PFSK-1 (cell line): ENCODE measurements at regions not wholly inside any gene's neighbourhood (a gene's known extent, or its start where the extent isn't known, plus 50 kb on each side); places are given as distances from the start of the nearest gene placed in this dataset.

ENCODE experiments used
- FOXP2 ChIP-seq: optimal IDR thresholded peaks from 2 replicates; pipeline ENCODE3; 2011; ENCODE audit warnings: borderline replicate concordance, control low read depth, inconsistent platforms; ENCODE audit not compliant: insufficient read depth; ENCODE audit errors: extremely low read length, extremely low read depth
- POLR2AphosphoS5 ChIP-seq: IDR thresholded peaks from 2 replicates; pipeline ENCODE4 v1.6.1; 2012; ENCODE audit warnings: low read depth, mild to moderate bottlenecking, control low read depth, low read length, moderate library complexity
- SIN3A ChIP-seq: IDR thresholded peaks from 2 replicates; pipeline ENCODE4 v1.6.1; 2012; ENCODE audit warnings: mild to moderate bottlenecking, low read length, moderate library complexity, borderline replicate concordance; ENCODE audit not compliant: insufficient read depth
- TAF1 ChIP-seq: IDR thresholded peaks from 2 replicates; pipeline ENCODE4 v1.6.1; 2012; ENCODE audit warnings: low read length, control low read depth, borderline replicate concordance; ENCODE audit not compliant: insufficient read depth
- TF ChIP-seq, protein P1 (sequence below), 2 experiments: IDR thresholded peaks; 2 replicates each; pipeline versions ENCODE4 v1.6.1 to v1.8.0; 2011 to 2012; ENCODE audit warnings: low read depth in 2 of 2, low read length in 2 of 2, control low read depth in 1 of 2, inconsistent platforms in 1 of 2, mild to moderate bottlenecking in 1 of 2, moderate library complexity in 1 of 2; ENCODE audit not compliant: insufficient read depth in 1 of 2

DNA sequence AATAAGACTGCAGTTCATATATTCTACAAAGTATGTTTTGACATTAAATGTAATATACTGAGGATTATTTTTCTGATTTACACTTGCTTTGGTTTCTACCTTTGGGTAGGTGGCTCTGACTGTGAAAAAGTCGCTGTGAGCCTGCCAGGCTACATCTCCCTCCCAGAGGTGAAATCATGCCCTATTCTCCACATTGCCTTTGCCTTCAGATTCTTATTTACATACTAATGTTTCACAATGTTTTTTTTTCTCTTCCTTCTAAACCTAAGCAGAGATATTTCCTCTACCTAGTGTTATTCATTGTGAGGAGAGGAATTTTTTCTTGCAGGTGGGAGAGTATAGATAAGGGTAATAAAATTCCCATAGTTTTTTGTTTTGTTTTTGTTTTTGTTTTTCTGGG is 111.5 kb upstream of the ANTXRL start:
- TF ChIP-seq, protein P1, sequence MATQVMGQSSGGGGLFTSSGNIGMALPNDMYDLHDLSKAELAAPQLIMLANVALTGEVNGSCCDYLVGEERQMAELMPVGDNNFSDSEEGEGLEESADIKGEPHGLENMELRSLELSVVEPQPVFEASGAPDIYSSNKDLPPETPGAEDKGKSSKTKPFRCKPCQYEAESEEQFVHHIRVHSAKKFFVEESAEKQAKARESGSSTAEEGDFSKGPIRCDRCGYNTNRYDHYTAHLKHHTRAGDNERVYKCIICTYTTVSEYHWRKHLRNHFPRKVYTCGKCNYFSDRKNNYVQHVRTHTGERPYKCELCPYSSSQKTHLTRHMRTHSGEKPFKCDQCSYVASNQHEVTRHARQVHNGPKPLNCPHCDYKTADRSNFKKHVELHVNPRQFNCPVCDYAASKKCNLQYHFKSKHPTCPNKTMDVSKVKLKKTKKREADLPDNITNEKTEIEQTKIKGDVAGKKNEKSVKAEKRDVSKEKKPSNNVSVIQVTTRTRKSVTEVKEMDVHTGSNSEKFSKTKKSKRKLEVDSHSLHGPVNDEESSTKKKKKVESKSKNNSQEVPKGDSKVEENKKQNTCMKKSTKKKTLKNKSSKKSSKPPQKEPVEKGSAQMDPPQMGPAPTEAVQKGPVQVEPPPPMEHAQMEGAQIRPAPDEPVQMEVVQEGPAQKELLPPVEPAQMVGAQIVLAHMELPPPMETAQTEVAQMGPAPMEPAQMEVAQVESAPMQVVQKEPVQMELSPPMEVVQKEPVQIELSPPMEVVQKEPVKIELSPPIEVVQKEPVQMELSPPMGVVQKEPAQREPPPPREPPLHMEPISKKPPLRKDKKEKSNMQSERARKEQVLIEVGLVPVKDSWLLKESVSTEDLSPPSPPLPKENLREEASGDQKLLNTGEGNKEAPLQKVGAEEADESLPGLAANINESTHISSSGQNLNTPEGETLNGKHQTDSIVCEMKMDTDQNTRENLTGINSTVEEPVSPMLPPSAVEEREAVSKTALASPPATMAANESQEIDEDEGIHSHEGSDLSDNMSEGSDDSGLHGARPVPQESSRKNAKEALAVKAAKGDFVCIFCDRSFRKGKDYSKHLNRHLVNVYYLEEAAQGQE (IDR thresholded peaks at IDR 0.05; ENCODE audit: insufficient read depth in 1 of 2, low read depth in 2 of 2, low read length in 2 of 2): no peak
- TF ChIP-seq TAF1: no peak
- no peak for TF ChIP-seq FOXP2
- TF ChIP-seq SIN3A: no peak

DNA sequence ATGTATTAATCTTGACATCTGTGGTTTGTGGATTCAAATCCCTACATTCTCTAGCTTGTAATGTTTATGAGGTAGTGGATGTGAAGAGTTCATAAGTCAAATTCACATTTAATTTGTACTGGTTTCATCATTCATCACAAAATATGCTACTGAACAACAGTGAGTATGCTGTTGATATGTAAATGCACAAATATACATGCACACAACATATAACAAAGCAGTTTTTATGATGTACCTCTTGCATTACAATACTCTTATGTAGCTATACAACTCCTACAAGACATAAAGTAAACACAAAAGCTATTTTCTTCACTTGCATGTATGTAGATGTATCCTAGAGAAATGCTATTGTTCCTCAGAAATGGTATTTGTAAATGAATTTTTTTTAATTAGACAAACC is 111.0 kb upstream of the ANTXRL start:
- TF ChIP-seq POLR2AphosphoS5 (no peak), TAF1 (no peak), SIN3A (no peak), FOXP2 (no peak)
- TF ChIP-seq, protein P1 (IDR thresholded peaks at IDR 0.05; ENCODE audit: insufficient read depth in 1 of 2, low read depth in 2 of 2, low read length in 2 of 2): no peak

DNA sequence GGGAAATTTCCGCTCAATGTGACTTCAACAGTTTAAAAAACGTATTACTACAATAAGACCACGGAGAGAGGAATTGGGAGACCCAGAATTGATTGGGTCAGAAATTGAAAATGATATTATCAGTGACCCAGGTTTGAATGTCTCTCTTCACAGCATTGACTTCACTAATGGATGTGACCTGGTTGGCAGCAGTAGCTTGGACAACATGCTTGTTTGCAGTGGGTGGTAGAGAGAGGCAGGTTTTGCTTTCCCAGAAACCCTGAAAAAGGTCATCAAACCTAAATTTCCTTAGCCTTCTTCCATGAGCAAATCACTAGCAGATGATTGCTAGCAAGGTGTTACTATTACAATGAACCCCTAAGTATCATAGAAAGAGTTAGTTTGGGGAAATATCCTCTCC is 89.7 kb upstream of the ANTXRL start:
- TF ChIP-seq FOXP2 (no peak), SIN3A (no peak), TAF1 (no peak), POLR2AphosphoS5 (no peak)
- TF ChIP-seq, protein P1 (IDR thresholded peaks at IDR 0.05; ENCODE audit: insufficient read depth in 1 of 2, low read depth in 2 of 2, low read length in 2 of 2): no peak

DNA sequence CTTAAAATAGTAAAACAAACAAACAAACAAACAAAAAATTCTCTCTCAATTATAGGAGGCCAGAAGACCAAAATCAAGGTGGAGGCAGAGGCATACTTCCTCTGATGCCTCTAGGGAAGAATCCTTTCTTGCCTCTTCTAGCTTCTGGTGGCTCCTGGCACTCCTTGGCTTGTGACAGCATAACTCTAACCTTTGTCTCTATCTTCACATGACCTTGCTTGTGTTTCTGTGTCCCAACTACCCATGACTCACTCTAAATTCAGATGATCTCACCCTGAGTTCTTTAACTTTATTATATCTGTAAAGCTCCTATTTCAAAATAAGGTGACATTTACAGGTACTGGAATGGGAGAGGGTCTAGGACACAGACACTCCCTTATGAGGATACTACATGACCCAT is 88.3 kb upstream of the ANTXRL start:
- TF ChIP-seq SIN3A (no peak), POLR2AphosphoS5 (no peak), FOXP2 (no peak), TAF1 (no peak)
- TF ChIP-seq, protein P1 (IDR thresholded peaks at IDR 0.05; ENCODE audit: insufficient read depth in 1 of 2, low read depth in 2 of 2, low read length in 2 of 2): no peak

DNA sequence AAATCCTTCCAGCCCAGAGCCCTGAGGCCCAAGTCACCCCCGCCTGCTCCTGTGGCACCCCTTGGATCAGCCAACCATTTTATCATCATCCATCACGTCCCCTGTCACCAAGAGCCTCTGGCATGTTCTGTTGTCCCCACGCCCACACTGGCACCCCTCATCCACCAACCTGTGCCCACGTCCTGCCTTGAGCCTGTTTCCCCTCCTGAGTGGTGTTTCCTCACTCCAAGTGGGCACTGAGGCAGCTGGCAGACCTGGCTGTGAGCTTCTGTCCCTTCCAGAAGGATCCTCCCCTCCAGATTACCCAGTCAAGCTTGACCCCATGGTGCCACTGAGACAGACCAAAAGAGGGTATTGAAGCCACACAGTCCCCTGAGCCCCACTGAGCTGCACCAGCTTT is 71.4 kb upstream of the ANTXRL start:
- no peak for TF ChIP-seq SIN3A
- TF ChIP-seq FOXP2: no peak
- no peak for TF ChIP-seq POLR2AphosphoS5
- TF ChIP-seq, protein P1 (IDR thresholded peaks at IDR 0.05; ENCODE audit: insufficient read depth in 1 of 2, low read depth in 2 of 2, low read length in 2 of 2): no peak
- TF ChIP-seq TAF1: no peak
